ES-I3 (cell line): ENCODE measurements at regions not wholly inside any gene's neighbourhood (a gene's known extent, or its start where the extent isn't known, plus 50 kb on each side); places are given as distances from the start of the nearest gene placed in this dataset.

Experiments used
- H3K36me3 ChIP-seq: 2 replicates; pipeline ENCODE4 v1.6.1; 2013; ENCODE audit warnings: mild to moderate bottlenecking, low read length, control low read depth, moderate library complexity; ENCODE audit not compliant: insufficient read depth
- H3K4me1 ChIP-seq: 2 replicates; pipeline ENCODE4 v1.6.1; 2013; ENCODE audit warnings: mild to moderate bottlenecking, control low read depth, low read length; ENCODE audit not compliant: insufficient read depth
- H3K9ac ChIP-seq: 2 replicates; pipeline ENCODE4 v1.6.1; 2013; ENCODE audit warnings: low read depth, mild to moderate bottlenecking, low read length, moderate library complexity
- H3K9me3 ChIP-seq: 2 replicates; pipeline ENCODE4 v1.6.1; 2013; ENCODE audit warnings: mild to moderate bottlenecking, low read length, moderate library complexity; ENCODE audit not compliant: control insufficient read depth, insufficient read depth

DNA sequence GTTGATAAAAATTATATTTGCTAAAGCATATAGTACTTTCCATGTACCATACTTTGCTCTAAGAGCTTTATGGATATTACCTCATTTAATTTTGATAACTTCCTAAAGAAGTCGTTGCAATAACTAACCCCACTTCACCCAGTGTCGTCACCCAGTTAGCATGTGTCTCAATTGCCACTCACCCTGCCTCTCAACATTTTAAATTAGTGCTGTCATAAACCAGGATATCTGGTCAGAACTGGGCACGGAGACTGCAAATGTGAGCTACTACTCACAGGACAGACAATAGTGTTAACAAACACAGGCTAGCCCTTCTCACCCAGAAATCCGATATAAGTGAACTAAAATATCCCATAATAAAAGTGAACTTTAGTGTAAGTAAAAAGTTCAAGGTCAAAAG is 430.6 kb downstream of the KLF12 start:
- Histone ChIP-seq H3K9ac (no peak overlapping the region), H3K4me1 (peaks cover 26% of the 10 kb centered on the region)

DNA sequence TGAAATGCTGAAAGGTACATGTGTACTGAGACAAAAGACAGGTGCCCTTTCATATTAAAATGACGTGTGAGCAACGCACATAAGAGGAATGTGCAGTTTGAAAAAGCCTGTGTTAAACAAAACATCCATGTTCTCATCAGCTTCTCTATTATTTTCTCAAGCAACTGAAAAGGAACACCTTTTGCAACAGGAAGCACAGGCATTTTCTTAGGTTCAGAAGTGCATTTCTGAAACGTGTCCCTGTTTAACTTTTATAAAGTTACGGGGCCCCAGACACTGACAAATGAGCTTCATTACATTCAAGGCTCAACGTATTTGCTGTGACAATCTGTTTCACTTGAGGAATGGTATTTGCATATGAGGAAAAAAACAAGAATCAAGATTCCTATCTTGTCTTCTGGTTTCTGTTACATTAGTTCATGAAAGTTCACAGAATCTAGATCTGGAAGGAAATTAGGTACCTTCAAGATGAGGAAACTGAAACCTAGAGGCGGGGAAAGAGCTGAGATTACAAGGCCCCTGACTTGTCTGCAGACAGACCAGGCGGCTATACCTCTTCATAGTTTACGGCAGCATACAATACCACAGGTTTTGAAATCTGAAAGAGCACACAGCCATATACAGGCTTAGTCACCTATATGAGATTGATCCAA is 431.7 kb downstream of the KLF12 start:
- no peaks in the 10 kb centered on the region for H3K9me3 ChIP-seq
- peaks cover 34% of the 10 kb centered on the region for H3K4me1 ChIP-seq
- H3K36me3 ChIP-seq = no peaks in the 10 kb centered on the region
- H3K9ac ChIP-seq = no peak overlapping the region

More for the DNA sequence above, 430.6 kb downstream of the KLF12 start:
- no peaks in the 10 kb centered on the region for H3K9me3 ChIP-seq
- no peaks in the 10 kb centered on the region for H3K36me3 ChIP-seq

DNA sequence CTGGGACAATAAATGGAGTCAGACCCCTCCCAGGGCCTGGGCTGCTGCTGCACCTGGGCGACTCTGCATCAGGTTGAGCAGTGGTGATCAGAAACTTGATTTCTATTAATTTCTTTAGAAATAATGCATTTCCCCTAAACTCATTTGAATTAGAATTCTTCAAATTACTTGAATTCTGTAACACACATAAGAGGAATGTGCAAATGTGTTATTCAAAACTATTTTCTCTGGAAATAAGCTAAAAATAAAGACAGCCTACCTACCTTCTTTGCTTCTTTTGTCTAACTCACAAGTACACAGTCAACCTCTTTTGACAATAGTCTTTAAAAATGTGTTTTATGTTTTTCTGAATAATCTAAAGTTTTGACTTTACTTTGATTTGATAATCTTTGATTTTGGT is 433.0 kb downstream of the KLF12 start:
- H3K4me1 ChIP-seq = peaks cover 34% of the 10 kb centered on the region
- no peak overlapping the region for H3K9ac ChIP-seq
- H3K9me3 ChIP-seq = no peaks in the 10 kb centered on the region
- no peaks in the 10 kb centered on the region for H3K36me3 ChIP-seq

DNA sequence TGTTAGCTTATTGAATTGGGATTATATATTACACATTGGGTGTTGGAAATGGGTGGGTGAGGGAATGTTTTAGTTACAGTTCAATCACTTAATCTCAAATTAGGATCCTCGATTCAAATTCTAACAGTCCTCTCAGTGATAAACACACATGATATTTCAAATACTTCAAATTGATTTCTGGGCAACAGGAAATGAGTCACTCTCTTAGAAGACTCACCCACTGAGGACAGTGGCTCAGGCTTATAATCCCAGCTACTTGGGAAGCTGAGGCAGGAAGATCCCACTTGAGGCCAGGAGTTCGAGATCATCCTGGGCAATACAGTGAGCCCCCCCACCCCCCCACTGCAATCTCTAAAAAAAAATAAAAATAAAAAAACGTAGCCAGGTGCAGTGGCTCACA is 435.3 kb downstream of the KLF12 start:
- H3K9ac ChIP-seq = no peak overlapping the region
- peaks cover 34% of the 10 kb centered on the region for H3K4me1 ChIP-seq
- no peaks in the 10 kb centered on the region for H3K36me3 ChIP-seq
- no peaks in the 10 kb centered on the region for H3K9me3 ChIP-seq

DNA sequence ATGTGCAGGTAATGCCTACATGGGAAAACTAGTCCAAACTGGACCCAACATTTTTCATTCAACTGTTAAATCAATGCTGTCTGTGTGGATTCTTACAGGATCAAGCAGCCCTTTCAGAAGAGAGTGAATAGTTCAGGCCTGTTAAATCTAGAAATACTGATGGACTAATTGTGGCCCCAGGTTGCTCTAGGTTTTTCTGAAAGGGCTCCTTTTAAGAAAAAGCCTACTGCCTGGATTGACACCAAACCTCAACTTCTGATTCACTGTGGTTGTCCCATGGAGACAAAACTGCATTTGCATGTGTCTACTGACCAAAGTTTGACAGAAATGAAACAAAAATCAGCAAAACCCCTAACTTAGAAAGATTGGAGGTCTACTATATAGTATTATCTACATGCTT is 437.0 kb downstream of the KLF12 start:
- Histone ChIP-seq H3K9ac (no peak overlapping the region), H3K36me3 (no peaks in the 10 kb centered on the region), H3K9me3 (no peaks in the 10 kb centered on the region), H3K4me1 (peaks cover 25% of the 10 kb centered on the region)

DNA sequence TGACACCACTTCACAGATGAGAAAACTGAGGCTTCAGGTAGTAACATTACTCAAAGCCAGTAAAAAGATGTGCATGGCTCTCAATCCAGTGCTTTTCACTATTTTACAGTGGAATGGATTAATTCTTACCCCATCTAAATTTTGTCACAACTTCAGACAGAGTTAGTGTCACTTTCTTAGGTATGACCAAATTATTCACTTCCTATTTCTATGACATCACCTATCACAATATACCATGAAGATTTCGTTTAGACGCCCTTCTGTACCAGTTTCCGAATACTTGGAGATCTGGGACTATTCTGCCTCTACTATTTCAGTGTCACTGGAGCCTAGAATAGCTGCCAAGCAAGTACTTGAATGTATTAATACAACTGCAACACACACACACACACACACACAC is 437.5 kb downstream of the KLF12 start:
- H3K36me3 ChIP-seq = no peaks in the 10 kb centered on the region
- no peaks in the 10 kb centered on the region for H3K9me3 ChIP-seq
- peaks cover 21% of the 10 kb centered on the region for H3K4me1 ChIP-seq

DNA sequence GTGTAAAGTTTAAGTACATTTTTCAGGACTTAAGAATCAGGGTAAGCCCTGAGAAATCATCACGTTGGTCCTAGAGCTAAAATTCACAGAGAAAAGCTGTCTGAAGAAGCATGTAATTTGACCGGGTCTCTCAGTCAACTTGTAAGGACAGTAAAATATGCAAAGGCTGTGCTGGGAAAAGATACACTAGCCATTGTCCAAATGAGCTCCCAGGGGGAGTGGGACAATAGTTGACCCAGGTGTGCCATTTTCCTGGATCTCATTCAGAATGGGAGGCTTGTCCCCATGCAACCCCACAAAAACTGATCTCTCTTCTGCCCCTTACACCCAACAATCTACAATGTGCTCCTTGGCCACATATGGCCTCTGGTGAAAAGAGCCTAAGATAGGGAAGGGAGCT is 437.9 kb downstream of the KLF12 start:
- no peaks in the 10 kb centered on the region for H3K9me3 ChIP-seq
- no peaks in the 10 kb centered on the region for H3K36me3 ChIP-seq
- peaks cover 18% of the 10 kb centered on the region for H3K4me1 ChIP-seq
- no peak overlapping the region for H3K9ac ChIP-seq

More for the DNA sequence above, 437.5 kb downstream of the KLF12 start:
- no peak overlapping the region for H3K9ac ChIP-seq

DNA sequence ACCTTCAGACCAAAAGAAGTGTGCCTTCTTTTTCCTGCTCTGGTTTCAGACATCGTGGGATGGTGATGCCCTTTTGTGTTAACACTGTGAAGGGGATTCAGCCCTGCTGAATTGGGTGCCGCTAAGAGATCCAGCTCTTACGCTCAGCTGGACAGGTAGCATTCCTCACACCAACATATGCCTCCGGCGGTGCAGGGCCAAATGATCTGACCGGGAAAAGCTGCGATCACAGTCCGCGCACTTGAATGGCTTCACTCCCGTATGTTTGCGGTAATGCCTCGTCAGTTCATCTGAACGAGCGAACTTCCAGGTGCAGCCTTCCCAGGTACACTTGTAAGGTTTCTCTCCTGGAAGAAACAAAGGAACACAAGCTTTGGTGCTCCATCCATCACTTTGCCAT is 438.9 kb downstream of the KLF12 start:
- Histone ChIP-seq H3K36me3 (no peaks in the 10 kb centered on the region), H3K9me3 (no peaks in the 10 kb centered on the region), H3K9ac (no peak overlapping the region), H3K4me1 (peaks cover 10% of the 10 kb centered on the region)

DNA sequence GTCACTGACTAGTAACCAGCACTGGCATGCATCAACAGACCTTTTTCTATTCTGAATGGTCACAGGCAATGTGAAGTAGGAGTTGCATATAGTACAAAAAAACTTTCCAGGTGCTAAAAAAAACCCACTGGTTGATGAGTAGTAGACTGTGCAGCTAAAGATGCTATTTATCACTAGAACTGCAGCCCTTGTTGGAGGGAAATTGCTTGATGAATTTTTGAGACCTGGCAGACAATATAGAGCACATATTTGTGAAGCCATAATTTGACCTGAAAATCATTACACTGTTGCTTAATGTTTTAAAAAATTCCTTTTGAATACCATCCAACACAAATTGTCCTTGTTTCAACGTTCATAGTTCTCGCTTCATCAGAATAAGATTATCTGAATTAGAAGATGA is 441.0 kb downstream of the KLF12 start:
- no peak overlapping the region for H3K9ac ChIP-seq
- H3K36me3 ChIP-seq = no peaks in the 10 kb centered on the region
- peaks cover 3% of the 10 kb centered on the region for H3K4me1 ChIP-seq

DNA sequence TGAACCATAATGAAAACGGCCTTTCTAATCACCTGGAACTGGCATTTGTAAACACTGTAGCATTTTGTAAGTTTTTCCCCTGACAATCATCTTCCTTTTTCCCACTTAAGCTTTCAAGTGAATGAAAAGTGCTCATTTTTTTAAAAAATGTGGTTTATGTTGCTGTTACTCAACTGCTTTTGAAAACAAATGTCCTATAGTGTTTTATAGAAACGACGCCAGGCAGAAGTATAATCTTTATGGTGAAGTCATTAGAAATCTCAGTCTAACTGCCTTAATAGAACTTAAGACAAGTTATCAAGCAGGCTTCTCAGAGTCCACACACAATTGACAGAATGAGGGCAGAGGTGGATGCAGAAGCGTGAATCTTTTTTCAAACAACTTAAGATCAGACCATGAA is 442.3 kb downstream of the KLF12 start:
- no peaks in the 10 kb centered on the region for H3K4me1 ChIP-seq
- H3K9ac ChIP-seq = no peak overlapping the region
- H3K9me3 ChIP-seq = no peaks in the 10 kb centered on the region
- no peaks in the 10 kb centered on the region for H3K36me3 ChIP-seq

More for the DNA sequence above, 441.0 kb downstream of the KLF12 start:
- H3K9me3 ChIP-seq = no peaks in the 10 kb centered on the region

DNA sequence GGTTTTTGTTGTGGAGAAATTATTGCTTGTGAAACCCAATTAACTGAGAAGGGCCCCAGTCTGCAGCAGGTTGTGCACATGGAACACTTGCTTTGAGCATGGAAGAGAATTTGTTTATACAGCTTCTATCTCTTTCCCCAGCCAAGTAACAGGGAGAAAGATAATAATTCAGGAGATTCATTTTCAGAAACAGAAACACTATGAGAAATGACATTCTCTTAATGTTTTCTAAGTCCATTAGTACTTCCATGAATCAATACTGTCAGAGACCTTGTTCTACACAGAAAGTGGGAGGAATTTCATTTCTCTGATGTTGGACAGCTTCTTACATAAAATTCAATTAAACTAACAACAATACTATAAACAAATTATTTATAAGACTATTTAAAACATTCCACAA is 446.3 kb downstream of the KLF12 start:
- H3K4me1 ChIP-seq = no peaks in the 10 kb centered on the region
- no peak overlapping the region for H3K9ac ChIP-seq
- no peaks in the 10 kb centered on the region for H3K36me3 ChIP-seq
- H3K9me3 ChIP-seq = no peaks in the 10 kb centered on the region

DNA sequence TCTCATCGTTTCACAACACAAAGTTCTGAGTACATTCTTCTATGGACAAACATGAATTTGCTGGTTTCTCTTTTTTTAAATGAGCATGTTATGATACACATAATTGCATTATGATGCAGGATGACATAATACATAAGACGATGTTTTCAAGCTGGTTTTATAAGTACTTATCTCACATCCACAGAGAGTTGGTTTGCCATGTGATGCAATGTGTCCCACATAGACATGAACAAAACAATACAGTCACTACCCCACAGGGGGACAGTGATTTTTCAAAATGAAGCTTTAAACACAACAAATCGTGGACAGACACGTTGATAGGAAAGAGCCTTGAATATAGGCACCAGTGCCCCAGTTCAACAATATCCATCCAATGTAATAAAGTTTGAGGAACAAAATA is 447.1 kb downstream of the KLF12 start:
- Histone ChIP-seq H3K36me3 (no peaks in the 10 kb centered on the region), H3K9ac (no peak overlapping the region), H3K9me3 (no peaks in the 10 kb centered on the region), H3K4me1 (no peaks in the 10 kb centered on the region)

DNA sequence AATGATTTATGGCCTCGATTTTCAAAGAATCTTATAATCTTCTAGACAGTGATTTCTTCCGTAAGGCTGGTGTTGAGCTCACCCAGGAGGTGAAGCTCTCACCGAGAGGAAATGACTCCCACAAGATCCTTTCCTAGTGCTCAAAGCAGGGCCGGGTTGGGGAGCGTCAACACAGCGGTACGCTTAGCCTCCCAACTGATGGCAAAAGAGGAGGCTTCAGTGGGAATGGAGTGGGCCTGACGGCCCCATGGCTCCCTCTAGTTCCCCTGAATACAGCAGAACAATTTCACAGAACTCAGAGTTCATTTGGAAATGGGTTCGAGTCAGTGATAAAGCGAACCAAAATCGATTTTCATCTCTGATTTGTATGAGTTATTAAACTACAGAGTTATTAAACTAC is 449.5 kb downstream of the KLF12 start:
- Histone ChIP-seq H3K36me3 (no peaks in the 10 kb centered on the region), H3K9ac (no peak overlapping the region), H3K9me3 (no peaks in the 10 kb centered on the region), H3K4me1 (no peaks in the 10 kb centered on the region)

DNA sequence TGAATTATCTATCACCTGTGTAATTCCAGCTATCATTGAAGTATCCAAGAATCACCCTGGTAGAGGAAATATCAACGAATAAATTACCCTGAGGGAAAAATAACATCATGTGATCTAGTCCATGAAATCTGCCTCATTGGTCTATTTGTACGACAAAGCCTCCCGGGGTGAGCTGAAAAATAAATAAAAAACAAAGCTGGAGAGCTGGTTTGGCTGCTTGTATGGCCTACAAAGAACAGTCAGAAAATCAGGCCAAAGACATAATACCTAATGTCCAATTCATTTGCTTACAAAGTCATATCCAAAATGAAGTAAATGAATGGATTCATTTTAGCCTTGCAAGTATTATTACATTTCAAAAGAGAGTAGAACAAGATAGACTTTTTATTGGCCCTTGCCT is 449.9 kb downstream of the KLF12 start:
- Histone ChIP-seq H3K4me1 (no peaks in the 10 kb centered on the region), H3K9ac (no peak overlapping the region)

DNA sequence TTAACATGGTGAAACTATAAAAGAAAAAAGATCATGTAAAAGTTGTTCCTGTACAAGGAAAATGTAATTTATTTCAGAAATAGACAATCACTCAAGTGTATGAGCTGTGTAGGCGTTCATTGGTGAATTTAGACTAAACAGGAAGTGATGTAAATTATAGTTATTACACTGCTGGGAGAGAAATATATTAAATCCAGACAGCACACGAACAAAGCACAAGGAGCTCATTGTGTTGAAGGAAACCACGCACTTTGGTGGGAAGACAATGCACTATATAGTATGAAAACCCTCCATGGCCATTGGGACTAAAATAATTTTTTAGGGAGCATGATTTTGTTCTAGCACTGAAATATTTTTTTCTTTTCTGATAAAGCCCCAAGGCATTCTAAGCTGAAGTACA is 450.5 kb downstream of the KLF12 start:
- Histone ChIP-seq H3K4me1 (no peaks in the 10 kb centered on the region), H3K9me3 (no peaks in the 10 kb centered on the region), H3K36me3 (no peaks in the 10 kb centered on the region), H3K9ac (no peak overlapping the region)

More for the DNA sequence above, 449.9 kb downstream of the KLF12 start:
- no peaks in the 10 kb centered on the region for H3K9me3 ChIP-seq
- no peaks in the 10 kb centered on the region for H3K36me3 ChIP-seq

DNA sequence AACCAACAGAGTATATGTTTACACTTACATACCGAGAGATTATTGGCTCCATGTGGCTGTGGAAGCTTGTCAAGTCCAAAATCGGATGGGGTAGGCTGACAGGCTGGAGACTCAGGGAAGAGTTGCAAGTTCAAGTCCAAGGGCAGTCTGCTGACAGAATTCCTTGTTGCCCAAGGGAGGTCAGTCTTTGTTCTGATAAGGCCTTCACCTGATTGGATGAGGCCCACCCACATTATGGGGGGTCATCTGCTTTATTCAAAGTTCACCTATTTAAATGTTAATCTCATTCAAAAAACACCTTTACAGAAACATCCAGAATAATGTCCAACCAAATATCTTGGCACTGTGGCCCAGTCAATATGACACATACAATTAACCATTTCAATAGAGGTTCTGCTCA is 452.4 kb downstream of the KLF12 start:
- H3K4me1 ChIP-seq = peaks cover 5% of the 10 kb centered on the region; the same call in 1 of the 2 replicates
- H3K9me3 ChIP-seq = no peaks in the 10 kb centered on the region
- H3K36me3 ChIP-seq = no peaks in the 10 kb centered on the region
- H3K9ac ChIP-seq = no peak overlapping the region
